Vagina (tissue), 2 donors: ENCODE measurements at regions not wholly inside any gene's neighbourhood (a gene's known extent, or its start where the extent isn't known, plus 50 kb on each side); places are given as distances from the start of the nearest gene placed in this dataset.

Experiments
- CTCF ChIP-seq, 3 experiments: fragments of 450-650 bp in 2 of 3; fragments of 200-600 bp in 1 of 3; sonication (generic) in 1 of 3; IDR thresholded peaks; one replicate each; pipeline ENCODE4 v1.5.1; 2017 to 2019; ENCODE audit warnings: antibody characterized with exemption in 3 of 3, mild to moderate bottlenecking in 2 of 3, moderate library complexity in 2 of 3
- POLR2A ChIP-seq, 2 donors: fragments of 450-650 bp; IDR thresholded peaks; one replicate each; pipeline ENCODE4 v1.6.1; 2017; ENCODE audit warnings: antibody characterized with exemption in 2 of 2, mild to moderate bottlenecking in 2 of 2, moderate library complexity in 2 of 2

- TF ChIP-seq CTCF (IDR thresholded peaks at IDR 0.05), result no peak
- TF ChIP-seq POLR2A (IDR thresholded peaks at IDR 0.05), result no peak
These were observed 569.8 kb downstream of the RPS29 start for GRCh38 chr14:49016381-49016780.
